ENCODE measurements at regions not wholly inside any gene's neighbourhood (a gene's known extent, or its start where the extent isn't known, plus 50 kb on each side); places are given as distances from the start of the nearest gene placed in this dataset.
"Not testable (repeated sequence)": the region's sequence is repeated elsewhere in the genome, so short reads cannot be mapped to it uniquely, and the experiment has no call there.

DNA sequence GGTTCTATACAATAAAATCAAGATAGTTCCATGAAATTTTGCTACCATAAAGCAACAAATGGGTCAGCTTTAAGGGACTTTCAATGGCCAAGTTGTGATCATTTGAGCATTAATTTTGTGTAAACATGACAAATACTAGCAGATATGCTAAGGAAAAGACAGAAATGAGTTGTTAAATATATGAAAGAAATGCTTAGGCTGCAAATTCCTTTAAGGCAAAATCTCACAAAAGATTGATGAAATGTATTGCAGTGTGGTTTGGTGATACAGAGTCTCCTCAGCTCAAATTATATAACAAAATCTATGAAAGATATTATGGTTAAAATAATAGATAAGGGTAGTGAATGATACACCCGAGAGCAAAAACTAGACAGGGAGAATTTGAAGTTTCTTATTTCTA is 377.2 kb downstream of the RAP2B start:
- no peaks in the 10 kb centered on the region for H3K27me3 ChIP-seq (ENCODE audit: low read depth, low read length)
- no peaks in the 10 kb centered on the region for H3K4me1 ChIP-seq (ENCODE audit: low read length)
- H3K27ac ChIP-seq (ENCODE audit: low read length), result no peak overlapping the region
- no peak overlapping the region for H3K4me2 ChIP-seq (ENCODE audit: low read length)
- H2AFZ ChIP-seq (ENCODE audit: low read depth, low read length), result no peak overlapping the region
- H3K9me3 ChIP-seq (ENCODE audit: insufficient read depth, low read length), result no peaks in the 10 kb centered on the region
- no peaks in the 10 kb centered on the region for H3K36me3 ChIP-seq (replicated peaks; ENCODE audit: low read depth, low read length)
- TF ChIP-seq CTCF (IDR thresholded peaks at IDR 0.05; ENCODE audit: low read depth, low read length), result no peak
- no peak overlapping the region for H3K9ac ChIP-seq (ENCODE audit: low read length)
- no peaks in the 10 kb centered on the region for H4K20me1 ChIP-seq (ENCODE audit: insufficient read depth, low read length)
- no peak overlapping the region for H3K4me3 ChIP-seq (ENCODE audit: low read length)
- no peaks in the 10 kb centered on the region for H3K79me2 ChIP-seq (ENCODE audit: low read length)

DNA sequence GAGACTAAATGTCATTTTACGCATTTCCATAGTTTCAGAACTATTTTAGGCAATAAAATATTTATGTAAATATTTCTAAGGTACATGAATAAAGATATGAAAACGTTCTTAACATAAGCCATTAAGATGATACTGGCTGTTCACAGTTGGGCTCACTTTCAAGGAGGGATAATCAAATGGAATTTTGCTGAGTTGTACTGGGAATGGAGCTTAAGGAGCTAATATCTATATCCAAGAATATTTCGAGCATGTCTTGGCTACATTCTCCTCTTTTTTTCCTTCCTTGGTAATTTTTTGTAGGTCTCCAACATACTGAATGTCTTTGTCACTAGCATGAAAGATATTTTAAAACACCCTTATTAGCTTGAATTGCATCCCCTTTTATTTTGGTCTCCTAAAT is 383.4 kb downstream of the RAP2B start:
- H3K9ac ChIP-seq (ENCODE audit: low read length), result no peak overlapping the region
- H2AFZ ChIP-seq (ENCODE audit: low read depth, low read length), result no peak overlapping the region
- H3K4me2 ChIP-seq (ENCODE audit: low read length), result no peak overlapping the region
- no peak overlapping the region for H3K27ac ChIP-seq (ENCODE audit: low read length)
- no peaks in the 10 kb centered on the region for H4K20me1 ChIP-seq (ENCODE audit: insufficient read depth, low read length)
- H3K9me3 ChIP-seq (ENCODE audit: insufficient read depth, low read length), result no peaks in the 10 kb centered on the region
- no peaks in the 10 kb centered on the region for H3K4me1 ChIP-seq (ENCODE audit: low read length)
- no peaks in the 10 kb centered on the region for H3K36me3 ChIP-seq (replicated peaks; ENCODE audit: low read depth, low read length)
- H3K79me2 ChIP-seq (ENCODE audit: low read length), result no peaks in the 10 kb centered on the region
- TF ChIP-seq CTCF (IDR thresholded peaks at IDR 0.05; ENCODE audit: low read depth, low read length) (no peak), EZH2phosphoT487 (IDR thresholded peaks at IDR 0.05; ENCODE audit: low read depth) (no peak)
- no peaks in the 10 kb centered on the region for H3K27me3 ChIP-seq (ENCODE audit: low read depth, low read length)
- H3K4me3 ChIP-seq (ENCODE audit: low read length), result no peak overlapping the region

- Histone ChIP-seq H3K9me3 (ENCODE audit: insufficient read depth, low read length) (no peaks in the 10 kb centered on the region), H3K4me2 (ENCODE audit: low read length) (no peak overlapping the region), H3K79me2 (ENCODE audit: low read length) (no peaks in the 10 kb centered on the region), H3K4me1 (ENCODE audit: low read length) (no peaks in the 10 kb centered on the region), H3K27ac (ENCODE audit: low read length) (no peak overlapping the region), H4K20me1 (ENCODE audit: insufficient read depth, low read length) (no peaks in the 10 kb centered on the region), H3K36me3 (replicated peaks; ENCODE audit: low read depth, low read length) (no peaks in the 10 kb centered on the region), H3K4me3 (ENCODE audit: low read length) (no peak overlapping the region), H3K27me3 (ENCODE audit: low read depth, low read length) (no peaks in the 10 kb centered on the region), H2AFZ (ENCODE audit: low read depth, low read length) (no peak overlapping the region), H3K9ac (ENCODE audit: low read length) (no peak overlapping the region)
- TF ChIP-seq CTCF (IDR thresholded peaks at IDR 0.05; ENCODE audit: low read depth, low read length) (no peak), EZH2phosphoT487 (IDR thresholded peaks at IDR 0.05; ENCODE audit: low read depth) (no peak)
These were observed 385.9 kb downstream of the RAP2B start for GRCh38 chr3:153547970-153548369.

GRCh38 chr3:153549686-153550085 is 387.7 kb downstream of the RAP2B start:
- H4K20me1 ChIP-seq (ENCODE audit: insufficient read depth, low read length); H2AFZ ChIP-seq (ENCODE audit: low read depth, low read length); H3K4me1 ChIP-seq (ENCODE audit: low read length); H3K79me2 ChIP-seq (ENCODE audit: low read length); H3K27me3 ChIP-seq (ENCODE audit: low read depth, low read length); H3K27ac ChIP-seq (ENCODE audit: low read length); H3K9ac ChIP-seq (ENCODE audit: low read length); H3K4me3 ChIP-seq (ENCODE audit: low read length); H3K4me2 ChIP-seq (ENCODE audit: low read length); H3K9me3 ChIP-seq (ENCODE audit: insufficient read depth, low read length); H3K36me3 ChIP-seq (replicated peaks; ENCODE audit: low read depth, low read length): not testable (repeated sequence)
